H1 (cell line): ENCODE measurements at regions not wholly inside any gene's neighbourhood (a gene's known extent, or its start where the extent isn't known, plus 50 kb on each side); places are given as distances from the start of the nearest gene placed in this dataset.
A peak's percentile ranks its signal among the peaks of the same experiment; 100 is the strongest.
"Not testable (repeated sequence)": the region's sequence is repeated elsewhere in the genome, so short reads cannot be mapped to it uniquely, and the experiment has no call there.

Experiments used
- CTCF ChIA-PET: fragments of 300-600 bp; sonication (Branson Sonifier 250); formaldehyde crosslinking; loops from one replicate; lab custom pipeline; 2021; ENCODE audit not compliant: partially characterized antibody; lab: Charles Lee
- POLR2A ChIA-PET: fragments of 300-600 bp; sonication (Branson Sonifier 250); formaldehyde crosslinking; loops from one replicate; lab custom pipeline; 2021; ENCODE audit warnings: inconsistent platforms; ENCODE audit not compliant: partially characterized antibody; lab: Charles Lee
- DNase-seq, 2 experiments: peaks; one replicate each; pipeline versions ENCODE4 v3.0.0 to v3.0.0-alpha.2; 2010 to 2022; ENCODE audit warnings: low spot score in 2 of 2, low read depth in 1 of 2, mixed read lengths in 1 of 2
- FAIRE-seq: peaks from 2 replicates; lab custom pipeline; 2011; peaks lifted over from hg19 to GRCh38; lab: Jason Lieb, UNC
- H2AFZ ChIP-seq: 2 replicates; pipeline ENCODE4 v1.8.1; 2012; ENCODE audit warnings: low read length, inconsistent platforms
- H2AK5ac ChIP-seq: 2 replicates; pipeline ENCODE4 v1.6.1; 2013; ENCODE audit warnings: low read depth, low read length
- H2BK120ac ChIP-seq: replicated peaks from 2 replicates; pipeline ENCODE3; 2013; ENCODE audit warnings: low read depth, low read length, inconsistent platforms
- H2BK12ac ChIP-seq: 2 replicates; pipeline ENCODE4 v1.6.1; 2013; ENCODE audit warnings: low read depth, low read length
- H2BK15ac ChIP-seq: 2 replicates; pipeline ENCODE4 v1.6.1; 2013; ENCODE audit warnings: low read length
- H2BK20ac ChIP-seq: 2 replicates; pipeline ENCODE4 v1.6.1; 2013; ENCODE audit warnings: low read length
- H2BK5ac ChIP-seq: 2 replicates; pipeline ENCODE4 v1.6.1; 2013; ENCODE audit warnings: low read depth, low read length
- H3K14ac ChIP-seq: 2 replicates; pipeline ENCODE4 v1.6.1; 2013; ENCODE audit warnings: inconsistent platforms; ENCODE audit not compliant: insufficient read length
- H3K18ac ChIP-seq: 2 replicates; pipeline ENCODE4 v1.6.1; 2013; ENCODE audit warnings: low read length; ENCODE audit errors: extremely low read depth
- H3K23ac ChIP-seq: 2 replicates; pipeline ENCODE4 v1.6.1; 2013; ENCODE audit warnings: inconsistent platforms; ENCODE audit not compliant: insufficient read length
- H3K23me2 ChIP-seq: 2 replicates; pipeline ENCODE4 v1.6.1; 2013; ENCODE audit warnings: low read depth, low read length
- H3K27ac ChIP-seq: 2 replicates; pipeline ENCODE4 v1.6.1; 2011; ENCODE audit warnings: low read depth, low read length, inconsistent platforms
- H3K27me3 ChIP-seq, 4 experiments: replicated peaks in 1 of 4; 1 replicate in 1 of 4; 2 replicates in 3 of 4; pipeline versions ENCODE4 v1.6.1 to v1.8.1; 2011 to 2013; ENCODE audit warnings: low read length in 3 of 4, mild to moderate bottlenecking in 3 of 4, inconsistent platforms in 2 of 4, mixed read lengths in 2 of 4, moderate library complexity in 1 of 4; ENCODE audit not compliant: control insufficient read depth in 3 of 4, insufficient read depth in 3 of 4; ENCODE audit errors: extremely low read depth in 1 of 4
- H3K36me3 ChIP-seq, 4 experiments: 2 replicates each; pipeline versions ENCODE4 v1.6.1 to v1.8.1; 2011 to 2013; ENCODE audit warnings: mild to moderate bottlenecking in 4 of 4, low read length in 3 of 4, moderate library complexity in 2 of 4, control low read depth in 1 of 4, inconsistent platforms in 1 of 4; ENCODE audit not compliant: insufficient read depth in 4 of 4, control insufficient read depth in 2 of 4
- H3K4ac ChIP-seq: replicated peaks from 2 replicates; pipeline ENCODE3; 2013; ENCODE audit warnings: low read length, low read depth, mixed read lengths, inconsistent platforms; ENCODE audit not compliant: insufficient read length
- H3K4me1 ChIP-seq, 4 experiments: replicated peaks in 1 of 4; 1 replicate in 1 of 4; 2 replicates in 3 of 4; pipeline versions ENCODE4 v1.6.1 to v1.8.1; 2011 to 2013; ENCODE audit warnings: low read length in 3 of 4, inconsistent platforms in 2 of 4, mixed read lengths in 1 of 4; ENCODE audit not compliant: insufficient read depth in 4 of 4, control insufficient read depth in 3 of 4
- H3K4me2 ChIP-seq, 2 experiments: 2 replicates each; pipeline versions ENCODE4 v1.6.1 to v1.8.1; 2011 to 2013; ENCODE audit warnings: low read depth in 2 of 2, low read length in 2 of 2, control low read depth in 1 of 2, inconsistent platforms in 1 of 2, mild to moderate bottlenecking in 1 of 2; ENCODE audit not compliant: insufficient read depth in 1 of 2
- H3K4me3 ChIP-seq, 4 experiments: fragments of 200-600, 300-600 bp in 1 of 4; sonication (generic), shearing (Covaris generic), sonication (Bioruptor Twin) in 1 of 4; 2 replicates each; pipeline versions ENCODE4 v1.5.1 to v1.8.1; 2011 to 2016; ENCODE audit warnings: low read length in 4 of 4, low read depth in 3 of 4, control low read depth in 2 of 4, inconsistent platforms in 2 of 4, mild to moderate bottlenecking in 2 of 4, mixed read lengths in 1 of 4, moderate library complexity in 1 of 4; ENCODE audit not compliant: insufficient read depth in 2 of 4; ENCODE audit errors: extremely low read depth in 1 of 4
- H3K56ac ChIP-seq: replicated peaks from 2 replicates; pipeline ENCODE3; 2013; ENCODE audit warnings: low read depth, mild to moderate bottlenecking, mixed read lengths, low read length, inconsistent platforms; ENCODE audit not compliant: insufficient read length
- H3K79me1 ChIP-seq: 2 replicates; pipeline ENCODE4 v1.6.1; 2013; ENCODE audit warnings: low read depth, low read length, control low read depth
- H3K79me2 ChIP-seq, 2 experiments: 2 replicates each; pipeline versions ENCODE4 v1.6.1 to v1.8.1; 2012 to 2013; ENCODE audit warnings: low read length in 2 of 2, mild to moderate bottlenecking in 2 of 2, inconsistent platforms in 1 of 2; ENCODE audit not compliant: insufficient read depth in 2 of 2, control insufficient read depth in 1 of 2
- H3K9ac ChIP-seq, 4 experiments: replicated peaks in 1 of 4; 1 replicate in 1 of 4; 2 replicates in 3 of 4; pipeline versions ENCODE4 v1.6.1 to v1.8.1; 2011 to 2013; ENCODE audit warnings: low read depth in 3 of 4, low read length in 3 of 4, control low read depth in 2 of 4, mild to moderate bottlenecking in 2 of 4, moderate library complexity in 2 of 4, inconsistent platforms in 1 of 4; ENCODE audit errors: extremely low read depth in 1 of 4
- H3K9me3 ChIP-seq, 2 experiments: 2 replicates each; pipeline versions ENCODE4 v1.6.1 to v1.8.1; 2012 to 2013; ENCODE audit warnings: mild to moderate bottlenecking in 2 of 2, moderate library complexity in 2 of 2, control low read depth in 1 of 2, inconsistent platforms in 1 of 2, low read depth in 1 of 2, low read length in 1 of 2, mixed read lengths in 1 of 2; ENCODE audit not compliant: insufficient read depth in 2 of 2
- H4K20me1 ChIP-seq, 2 experiments: replicated peaks in 1 of 2; 2 replicates each; pipeline versions ENCODE3 to v1.8.1; 2011 to 2013; ENCODE audit warnings: inconsistent platforms in 2 of 2, low read length in 2 of 2, mild to moderate bottlenecking in 1 of 2; ENCODE audit not compliant: insufficient read depth in 2 of 2, control insufficient read depth in 1 of 2
- H4K5ac ChIP-seq: 2 replicates; pipeline ENCODE4 v1.6.1; 2013; ENCODE audit warnings: low read length, low read depth, mixed read lengths, inconsistent platforms; ENCODE audit not compliant: insufficient read length
- H4K8ac ChIP-seq: 2 replicates; pipeline ENCODE4 v1.8.0; 2013; ENCODE audit warnings: mild to moderate bottlenecking, moderate library complexity, low read length, inconsistent platforms; ENCODE audit not compliant: insufficient read depth; ENCODE audit errors: extremely low read depth
- H4K91ac ChIP-seq: replicated peaks from 2 replicates; pipeline ENCODE3; 2013; ENCODE audit warnings: low read length, mixed read lengths, inconsistent platforms; ENCODE audit not compliant: insufficient read length
- SP1 ChIP-seq: IDR thresholded peaks from 2 replicates; pipeline ENCODE4 v1.6.1; 2011; ENCODE audit warnings: low read depth, low read length

- no peak for FAIRE-seq
Measured at GRCh38 chr2:144759746-144760145, 239.8 kb upstream of the ZEB2 start.

GRCh38 chr2:144758196-144758595, 238.3 kb upstream of the ZEB2 start:
- H3K18ac ChIP-seq, H3K79me1 ChIP-seq, POLR2A ChIA-PET, H3K4me1 ChIP-seq, H3K9ac ChIP-seq, FAIRE-seq, H2BK15ac ChIP-seq, DNase-seq, CTCF ChIA-PET, H2BK20ac ChIP-seq, H2BK12ac ChIP-seq, H3K23ac ChIP-seq, H2AK5ac ChIP-seq, H3K23me2 ChIP-seq, H3K14ac ChIP-seq, H4K20me1 ChIP-seq, H2BK120ac ChIP-seq, H3K4ac ChIP-seq, H2BK5ac ChIP-seq, H3K9me3 ChIP-seq, H3K4me3 ChIP-seq, H3K27ac ChIP-seq, H3K36me3 ChIP-seq, H3K56ac ChIP-seq, H4K8ac ChIP-seq, H3K4me2 ChIP-seq, H3K79me2 ChIP-seq, H4K5ac ChIP-seq, H4K91ac ChIP-seq, H3K27me3 ChIP-seq, H2AFZ ChIP-seq: not testable (repeated sequence)

More at GRCh38 chr2:144759746-144760145, 239.8 kb upstream of the ZEB2 start:
- H4K5ac ChIP-seq: no peak overlapping the region
- H2BK120ac ChIP-seq: no peak overlapping the region
- H2BK20ac ChIP-seq: no peak overlapping the region
- H3K79me2 ChIP-seq: no peaks in the 10 kb centered on the region
- H3K4me1 ChIP-seq: peaks cover 0 to 3% (median 1%) of the 10 kb centered on the region in 4 experiments; a peak in 2 of 7 replicates
- no peaks in the 10 kb centered on the region for H4K20me1 ChIP-seq
- H4K91ac ChIP-seq: no peak overlapping the region
- H2BK15ac ChIP-seq: 0 out of 2 replicates have a peak overlapping the region, but pooled peaks have one; percentile 22
- no peaks in the 10 kb centered on the region for H3K27me3 ChIP-seq
- no peaks in the 10 kb centered on the region for H3K23me2 ChIP-seq
- H2BK12ac ChIP-seq: no peak overlapping the region
- CTCF ChIA-PET: interaction anchor here (0.6 kb wide), 1 partner anchor 982 kb away, joined by 3 read pairs; no protein-coding TSS in a partner anchor
- no peak overlapping the region for H4K8ac ChIP-seq
- H3K36me3 ChIP-seq: no peaks in the 10 kb centered on the region
- no peak overlapping the region for H3K23ac ChIP-seq
- no peak overlapping the region for H2AK5ac ChIP-seq
- H3K4ac ChIP-seq: no peak overlapping the region
- DNase-seq: no peak
- no peak overlapping the region for H3K14ac ChIP-seq
- no peaks in the 10 kb centered on the region for H3K79me1 ChIP-seq
- no peak overlapping the region for H3K4me3 ChIP-seq
- H2BK5ac ChIP-seq: no peak overlapping the region
- H3K18ac ChIP-seq: no peak overlapping the region
- H2AFZ ChIP-seq: no peak overlapping the region
- POLR2A ChIA-PET: no interaction called here
- no peak for TF ChIP-seq SP1
- H3K56ac ChIP-seq: no peak overlapping the region
- no peak overlapping the region for H3K4me2 ChIP-seq
- no peaks in the 10 kb centered on the region for H3K9me3 ChIP-seq
- no peak overlapping the region for H3K27ac ChIP-seq
- no peak overlapping the region for H3K9ac ChIP-seq
